ENCODE measurements at regions not wholly inside any gene's neighbourhood (a gene's known extent, or its start where the extent isn't known, plus 50 kb on each side); places are given as distances from the start of the nearest gene placed in this dataset.

DNA sequence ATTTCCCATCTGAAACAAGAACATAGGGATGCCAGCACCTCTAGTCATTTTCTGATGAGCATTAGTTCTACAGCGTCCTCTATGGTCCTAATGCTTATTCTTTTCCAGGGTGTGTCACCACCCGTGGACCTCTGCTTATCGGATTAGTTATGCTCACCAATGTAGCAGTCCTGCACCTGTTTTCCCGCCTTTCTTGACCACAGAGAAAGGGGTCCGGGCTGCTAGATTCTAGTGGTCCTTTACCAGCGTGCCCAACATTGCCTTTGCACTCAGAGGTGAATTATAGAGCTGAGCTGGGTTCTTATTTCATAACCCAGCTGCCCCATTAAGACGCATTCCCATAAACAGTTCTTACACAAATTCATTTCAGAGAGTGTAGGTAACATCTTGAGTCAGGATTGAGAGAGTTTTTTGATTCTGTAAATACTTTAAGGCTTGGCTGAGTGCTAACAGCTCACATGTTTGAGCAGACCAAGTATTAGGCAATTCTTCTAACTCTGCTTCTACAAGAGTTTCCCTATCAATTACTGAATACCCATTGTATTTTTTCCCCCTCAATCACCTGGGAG, 2205.1 kb upstream of the C9orf72 start:
- in situ Hi-C loops (cut with HindIII; ENCODE audit: low sequenced_read_pairs): no loop called here
- no peak for DNase-seq (ENCODE audit: low spot score)

DNA sequence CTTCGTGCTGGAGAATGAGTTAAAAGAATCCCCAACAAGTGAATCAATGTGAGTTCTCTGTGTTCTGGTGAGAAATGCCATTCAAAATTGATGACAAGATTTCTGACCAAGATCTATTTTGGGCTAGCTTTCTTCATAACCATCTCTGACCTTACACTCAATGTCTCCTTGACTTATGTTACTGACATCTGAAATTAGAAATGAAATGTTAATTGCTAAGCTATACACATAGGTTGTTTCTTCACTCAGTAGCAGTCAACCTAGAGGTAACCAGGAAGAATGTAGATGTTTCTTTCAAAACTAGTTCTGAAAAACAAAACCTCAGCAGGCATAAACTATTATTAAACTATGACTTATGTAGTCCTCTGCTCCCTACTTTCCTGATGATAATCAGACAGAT, 2220.7 kb upstream of the C9orf72 start:
- DNase-seq (ENCODE audit: low spot score): no peak
- in situ Hi-C loops (cut with HindIII; ENCODE audit: low sequenced_read_pairs): no loop called here

DNA sequence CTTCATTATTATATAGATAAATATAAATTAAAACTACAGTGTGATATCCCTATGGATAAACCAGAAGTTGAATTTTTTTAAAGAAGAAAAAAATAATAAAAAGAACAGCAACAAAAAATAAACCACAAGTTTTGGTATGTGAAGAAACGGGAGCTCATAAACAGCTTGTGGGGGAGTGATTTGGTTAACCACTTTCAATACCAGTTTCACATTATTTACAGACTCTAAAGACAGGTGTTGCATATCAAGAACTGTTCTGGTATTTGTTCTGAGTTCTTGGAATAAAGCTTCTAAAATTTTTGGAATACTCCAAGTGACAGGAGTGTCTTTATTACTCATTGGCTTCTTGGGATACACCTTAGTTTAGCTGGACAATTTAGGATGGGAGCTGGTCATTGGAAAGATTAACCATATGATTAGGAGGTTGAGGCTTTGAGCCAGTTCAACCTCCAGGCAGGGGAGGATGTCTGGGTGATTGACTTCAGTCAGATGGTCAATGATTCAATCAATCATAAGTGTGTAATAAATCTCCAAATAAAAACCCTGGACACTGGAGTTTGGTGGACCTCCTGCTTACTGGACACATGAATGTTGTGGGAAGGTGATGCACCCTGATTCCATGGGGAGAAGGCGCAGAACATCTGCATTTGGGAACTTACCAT, 2223.1 kb upstream of the C9orf72 start:
- in situ Hi-C loops (cut with HindIII; ENCODE audit: low sequenced_read_pairs): no loop called here
- no peak for DNase-seq (ENCODE audit: low spot score)

DNA sequence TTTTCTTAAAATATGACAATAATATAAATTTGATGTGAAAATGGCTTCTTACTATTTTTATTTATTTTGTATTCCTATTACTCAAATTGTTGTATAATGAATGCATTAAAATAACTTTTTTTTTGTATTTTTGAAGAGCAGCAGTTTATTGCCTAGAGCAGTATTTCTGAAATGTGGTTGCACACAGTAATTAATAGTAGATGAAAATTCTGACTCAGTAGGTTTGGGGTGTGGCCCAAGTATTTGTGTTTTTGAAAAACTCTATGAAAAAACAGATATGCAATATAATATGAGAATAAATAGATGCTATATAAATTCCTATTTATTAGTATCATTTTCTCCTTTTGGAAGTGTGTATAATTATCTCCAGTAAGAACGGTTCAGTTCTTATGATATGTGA, 2225.3 kb upstream of the C9orf72 start:
- no peak for DNase-seq (ENCODE audit: low spot score)
- in situ Hi-C loops (cut with HindIII; ENCODE audit: low sequenced_read_pairs): no loop called here

DNA sequence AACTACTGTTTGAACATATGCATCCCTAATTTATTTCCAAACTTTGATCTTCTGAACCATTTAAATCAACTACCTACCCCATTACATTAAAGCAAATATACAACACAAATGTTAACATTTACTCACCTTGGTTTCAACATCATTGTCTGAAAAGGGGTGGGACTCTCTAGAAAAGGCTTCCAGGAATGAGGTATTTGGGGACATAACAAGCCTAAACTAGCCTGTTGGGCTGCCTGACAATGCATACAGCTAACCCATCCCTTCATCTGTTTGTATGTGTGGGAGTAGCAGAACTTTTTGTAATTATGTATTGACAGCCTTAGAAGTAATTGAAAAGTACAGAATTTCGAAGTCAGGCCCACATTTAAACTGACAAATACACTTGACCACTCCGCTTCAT, 2225.9 kb upstream of the C9orf72 start:
- in situ Hi-C loops (cut with HindIII; ENCODE audit: low sequenced_read_pairs): no loop called here
- no peak for DNase-seq (ENCODE audit: low spot score)

DNA sequence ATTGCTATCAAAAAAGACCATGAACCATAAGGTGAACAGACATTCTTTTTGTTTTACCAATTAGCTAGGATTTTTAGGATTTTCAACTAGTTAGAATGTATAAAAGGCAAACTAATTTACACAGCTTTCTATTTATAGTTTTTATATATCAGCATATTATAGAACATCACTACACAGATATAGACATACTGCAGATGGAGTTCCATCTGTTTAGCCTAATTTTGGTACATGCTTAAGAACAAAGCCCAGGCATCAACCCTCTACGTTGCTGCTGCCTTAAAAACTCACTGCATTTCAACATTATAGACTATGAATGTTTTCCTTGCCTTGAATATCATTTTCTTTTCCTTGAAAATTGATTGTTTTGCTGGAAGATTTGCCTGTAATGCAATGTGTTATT, 2227.5 kb upstream of the C9orf72 start:
- DNase-seq (ENCODE audit: low spot score): no peak
- in situ Hi-C loops (cut with HindIII; ENCODE audit: low sequenced_read_pairs): no loop called here

DNA sequence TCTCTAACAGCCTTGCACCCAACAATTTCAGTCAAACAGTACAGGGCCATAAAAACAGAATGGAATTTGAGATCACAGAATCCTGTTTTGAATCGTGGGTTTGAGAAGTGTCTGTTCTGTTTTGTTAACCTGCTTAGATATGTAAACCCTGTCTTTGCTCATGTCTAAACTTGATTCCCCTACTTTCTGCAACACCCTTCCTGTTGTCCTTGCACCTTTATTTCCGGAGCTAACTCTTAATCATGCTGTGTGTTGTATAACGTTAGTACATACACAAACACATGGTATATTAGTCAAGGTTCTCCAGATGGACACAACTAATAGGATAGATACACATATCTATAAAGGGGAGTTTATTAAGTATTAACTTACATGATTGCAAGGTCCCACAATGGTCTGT, 2229.2 kb upstream of the C9orf72 start:
- in situ Hi-C loops (cut with HindIII; ENCODE audit: low sequenced_read_pairs): no loop called here
- no peak for DNase-seq (ENCODE audit: low spot score)

DNA sequence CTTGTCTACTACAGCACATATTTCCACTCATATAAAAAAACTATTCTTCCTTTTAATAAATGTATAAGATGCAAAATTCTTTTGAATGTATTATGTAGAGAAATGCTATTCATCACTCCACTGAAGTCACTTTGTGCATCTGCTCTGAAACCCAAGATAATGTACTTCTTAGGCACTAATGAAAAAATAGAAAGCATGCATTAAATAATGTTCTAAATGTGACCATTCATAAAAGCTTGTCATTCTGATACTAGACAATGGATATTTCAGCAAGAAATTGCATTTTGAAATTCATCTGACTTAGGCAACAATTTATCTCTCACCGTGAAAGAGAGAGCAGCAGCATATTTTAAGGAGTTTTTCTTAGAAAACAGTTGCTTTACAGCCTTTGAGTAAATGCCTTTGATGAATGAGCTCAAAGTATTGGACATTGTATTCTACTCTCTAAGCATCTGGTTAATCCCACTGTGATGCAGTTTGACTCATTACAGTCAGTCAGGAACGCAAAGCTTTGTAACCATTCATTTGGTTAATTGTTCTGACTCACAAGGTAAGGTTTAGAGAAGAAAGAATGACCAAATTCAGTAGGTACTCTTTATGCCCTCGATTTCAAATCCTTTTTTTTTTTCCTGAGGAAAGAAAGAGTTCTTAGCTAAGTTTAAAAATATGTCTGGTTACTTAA, 2233.8 kb upstream of the C9orf72 start:
- no peak for DNase-seq (ENCODE audit: low spot score)
- in situ Hi-C loops (cut with HindIII; ENCODE audit: low sequenced_read_pairs): no loop called here

DNA sequence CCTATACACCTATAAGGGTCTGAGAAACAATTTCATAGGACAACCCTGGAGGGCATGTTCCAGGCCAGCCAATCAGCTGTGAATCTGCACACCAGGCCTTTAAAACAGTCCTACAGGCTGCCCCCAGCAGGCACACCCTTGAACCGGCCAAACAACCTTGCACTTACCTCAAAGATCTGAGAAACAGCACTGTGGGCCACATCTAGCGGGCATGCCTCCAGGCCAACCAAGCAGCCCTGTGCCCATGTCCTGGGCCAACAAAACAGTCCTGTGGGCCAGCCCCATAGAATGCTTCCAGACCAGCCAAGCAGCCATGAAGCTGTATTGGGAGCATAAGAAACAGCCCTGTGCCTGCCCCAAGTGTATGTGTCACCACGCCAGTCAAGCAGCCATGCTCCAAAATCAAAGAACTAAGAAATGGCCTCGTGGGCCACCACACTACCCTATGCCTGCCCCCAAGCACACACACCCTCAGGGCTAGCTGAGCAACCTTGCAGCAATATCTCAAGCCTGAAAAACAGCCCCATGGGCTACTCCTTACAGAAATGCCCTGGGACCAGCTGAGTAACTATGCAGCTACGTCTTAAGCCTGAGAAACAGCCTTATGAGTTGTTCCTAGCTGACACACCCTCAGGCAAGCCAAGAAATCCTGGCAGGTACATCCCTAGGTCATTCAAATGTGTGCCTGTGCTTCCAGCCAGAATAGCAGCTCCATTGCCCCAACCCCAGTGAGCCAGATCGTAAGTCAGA, 2243.8 kb upstream of the C9orf72 start:
- DNase-seq (ENCODE audit: low spot score): no peak
- in situ Hi-C loops (cut with HindIII; ENCODE audit: low sequenced_read_pairs): no loop called here

DNA sequence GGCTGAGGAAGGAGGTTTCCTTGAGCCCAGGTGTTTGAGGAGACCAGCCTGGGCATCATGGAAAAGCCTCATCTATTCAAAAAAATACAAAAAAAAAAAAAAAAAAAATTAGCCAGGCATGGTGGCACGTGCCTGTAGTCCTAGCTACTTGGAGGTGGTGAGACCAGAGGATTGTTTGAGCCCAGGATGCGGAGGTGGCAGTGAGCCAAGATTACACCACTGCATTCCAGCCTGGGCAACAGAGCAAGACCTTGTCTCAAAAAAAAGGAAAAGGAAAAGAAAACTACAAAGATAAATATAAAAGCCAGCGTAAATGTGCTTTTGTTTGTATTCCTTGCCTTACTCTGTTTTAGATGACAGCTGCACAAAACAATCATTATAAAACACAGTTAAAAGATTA, 2249.2 kb upstream of the C9orf72 start:
- in situ Hi-C loops (cut with HindIII; ENCODE audit: low sequenced_read_pairs): no loop called here
- no peak for DNase-seq (ENCODE audit: low spot score)

DNA sequence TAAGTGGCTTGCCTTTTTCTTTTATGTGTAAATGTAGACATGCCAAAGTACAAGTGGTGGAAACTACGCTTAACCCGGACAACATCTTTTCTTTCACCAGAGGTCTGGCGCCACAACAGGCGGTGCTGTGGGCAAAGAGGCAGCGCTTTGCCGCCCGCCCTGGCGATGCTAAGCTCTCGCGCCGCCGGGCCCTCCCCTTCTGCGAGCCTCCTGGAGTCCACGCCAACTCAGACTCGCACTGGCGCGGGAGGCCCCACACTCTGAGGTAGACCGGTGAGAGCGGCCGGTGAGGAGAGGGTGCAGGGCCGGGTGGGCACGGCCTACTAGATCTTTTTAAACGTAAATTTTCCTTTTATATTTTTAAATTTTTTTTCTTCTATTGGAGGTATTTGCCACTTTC, 2253.1 kb upstream of the C9orf72 start:
- no peak for DNase-seq (ENCODE audit: low spot score)
- in situ Hi-C loops (cut with HindIII; ENCODE audit: low sequenced_read_pairs): no loop called here

DNA sequence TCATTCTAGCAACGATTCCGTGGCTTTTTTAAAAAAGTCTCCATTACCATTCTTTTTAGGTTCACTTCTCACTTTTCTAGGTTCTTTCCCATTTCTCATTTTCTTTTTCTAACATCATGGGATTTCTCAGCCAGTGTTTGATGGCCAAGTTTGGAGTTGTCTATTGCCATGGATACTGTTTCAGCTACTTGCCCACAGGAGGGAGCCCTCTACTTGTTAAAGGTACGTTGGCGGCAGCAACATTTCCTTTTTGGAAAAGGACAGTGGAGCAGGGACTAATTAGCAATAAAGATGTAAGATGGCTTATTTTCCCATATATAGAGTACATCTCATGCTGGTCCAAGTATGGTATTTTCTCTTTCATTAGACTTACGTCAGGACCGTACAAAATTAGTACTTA, 2257.5 kb upstream of the C9orf72 start:
- peak; percentile 2 for DNase-seq (ENCODE audit: low spot score)
- in situ Hi-C loops (cut with HindIII; ENCODE audit: low sequenced_read_pairs): no loop called here

DNA sequence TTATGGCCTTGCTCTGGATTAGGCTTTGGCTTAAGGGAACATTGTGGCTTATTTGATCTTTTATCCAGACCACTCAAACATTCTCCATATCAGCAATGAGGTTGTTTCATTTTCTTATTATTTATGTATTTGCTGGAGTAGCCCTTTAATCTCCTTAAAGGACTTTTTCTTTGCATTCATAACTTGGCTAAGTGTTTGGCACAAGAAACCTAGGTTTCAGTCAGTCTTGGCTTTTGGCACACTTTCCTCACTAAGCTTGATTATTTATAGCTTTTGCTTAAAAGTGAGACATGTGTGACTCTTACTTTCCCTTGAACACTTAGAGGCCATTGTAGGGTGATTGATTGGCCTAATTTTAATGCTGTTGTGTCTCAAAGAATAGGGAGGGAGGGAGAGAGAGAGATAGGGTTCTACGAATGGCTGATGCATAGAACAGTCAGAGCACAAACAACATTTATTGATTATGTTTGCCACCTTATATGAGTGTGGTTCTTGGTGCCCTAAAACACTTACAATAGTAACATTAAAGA, 2265.3 kb upstream of the C9orf72 start:
- in situ Hi-C loops (cut with HindIII; ENCODE audit: low sequenced_read_pairs): no loop called here
- DNase-seq (ENCODE audit: low spot score): no peak

DNA sequence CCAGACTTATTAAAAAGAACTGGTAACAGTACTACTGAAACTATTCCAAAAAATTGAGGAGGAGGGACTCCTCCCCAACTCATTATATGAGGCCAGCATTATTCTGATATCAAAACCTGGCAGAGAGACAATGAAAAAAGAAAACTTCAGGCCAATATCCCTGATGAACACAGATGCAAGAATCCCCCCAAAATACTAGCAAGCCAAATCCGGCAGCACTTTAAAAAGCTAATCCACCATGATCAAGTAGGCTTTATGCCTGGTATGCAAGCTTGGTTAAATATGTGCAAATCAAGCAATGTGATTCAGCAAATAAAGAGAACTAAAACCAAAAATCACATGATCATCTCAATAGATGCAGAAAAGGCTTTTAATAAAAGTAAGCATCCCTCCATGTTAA, 2271.0 kb upstream of the C9orf72 start:
- no peak for DNase-seq (ENCODE audit: low spot score)
- in situ Hi-C loops (cut with HindIII; ENCODE audit: low sequenced_read_pairs): no loop called here

DNA sequence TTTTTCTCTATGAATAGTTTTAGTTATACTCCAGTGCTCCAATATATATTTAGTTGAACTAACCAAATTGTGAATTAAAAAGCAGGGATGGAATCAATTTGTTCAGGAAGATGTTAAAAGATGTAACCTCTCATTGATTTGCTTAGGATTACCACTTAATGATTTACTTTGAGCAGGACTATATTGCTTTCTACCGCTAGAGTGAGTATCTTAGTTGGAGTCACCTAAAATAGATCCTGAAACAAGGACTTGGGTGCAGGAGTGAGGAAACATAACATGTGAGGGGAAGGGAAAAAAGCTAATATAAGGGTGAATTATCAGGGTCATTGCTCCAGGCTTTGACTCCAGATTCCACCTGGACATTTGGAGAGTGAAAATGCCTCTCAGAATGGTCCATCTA, 2277.4 kb upstream of the C9orf72 start:
- in situ Hi-C loops (cut with HindIII; ENCODE audit: low sequenced_read_pairs): no loop called here
- DNase-seq (ENCODE audit: low spot score): no peak

DNA sequence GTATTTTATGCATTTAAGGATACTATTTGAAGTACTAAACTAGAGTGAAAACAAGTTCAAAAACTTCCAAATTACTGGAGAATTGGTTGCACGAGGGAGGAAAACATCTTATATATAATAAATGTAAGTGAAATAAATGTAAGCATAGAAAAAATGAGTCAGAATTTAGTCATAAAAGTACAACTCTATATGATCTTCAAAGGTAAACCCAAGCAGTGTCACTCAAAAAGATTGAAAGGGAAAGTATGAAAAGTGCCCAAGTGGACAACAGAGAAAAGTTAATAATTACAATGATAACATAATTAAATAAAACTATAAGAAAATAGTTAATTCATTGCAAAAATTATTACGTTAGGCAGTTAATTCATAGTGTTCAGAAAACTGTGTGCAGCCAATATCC, 2288.5 kb upstream of the C9orf72 start:
- in situ Hi-C loops (cut with HindIII; ENCODE audit: low sequenced_read_pairs): no loop called here
- no peak for DNase-seq (ENCODE audit: low spot score)

DNA sequence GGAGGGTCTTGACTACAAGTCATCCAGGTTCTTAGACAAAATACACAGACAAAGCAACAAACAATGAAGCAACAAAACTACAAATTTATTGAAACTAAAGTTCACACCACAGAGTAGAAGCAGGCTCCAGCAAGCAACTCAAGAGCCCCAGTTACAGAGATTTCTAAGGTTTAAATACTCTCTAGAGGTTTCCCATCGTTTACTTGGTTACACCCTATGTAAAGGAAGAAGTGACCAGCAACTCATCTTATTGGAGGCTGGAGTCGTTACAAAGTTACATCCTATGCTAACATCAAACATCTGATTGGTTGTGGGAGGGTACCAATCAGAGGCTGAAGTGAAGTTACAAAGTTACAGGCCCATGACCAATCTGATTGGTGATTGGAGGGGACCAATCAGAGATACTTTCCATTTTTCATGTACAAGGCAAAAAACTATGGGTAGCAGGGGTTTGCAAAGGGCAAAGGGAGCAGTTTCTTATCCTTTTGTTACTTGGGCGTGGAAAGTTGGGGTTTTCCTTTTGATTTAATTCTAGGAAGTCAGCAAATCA, 2292.6 kb upstream of the C9orf72 start:
- in situ Hi-C loops (cut with HindIII; ENCODE audit: low sequenced_read_pairs): no loop called here
- no peak for DNase-seq (ENCODE audit: low spot score)

DNA sequence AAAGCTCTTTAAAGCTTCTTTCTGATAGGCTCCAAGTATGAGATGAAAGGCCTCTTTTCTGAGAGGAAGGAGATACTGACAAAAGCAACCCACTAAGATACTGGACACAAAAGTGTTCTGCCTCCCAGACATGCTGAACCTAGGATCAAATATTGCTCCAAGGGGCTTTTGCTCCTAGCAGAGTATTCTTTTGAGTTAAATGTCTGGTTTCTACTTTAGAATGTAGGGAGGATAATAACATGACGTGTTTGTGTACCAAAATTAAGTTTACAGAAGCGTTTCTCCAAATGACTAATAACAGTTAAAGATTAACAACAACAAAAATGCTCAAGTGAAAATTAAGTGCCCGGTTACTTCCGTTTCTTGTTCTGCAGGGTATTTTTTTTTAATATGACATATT, 2293.3 kb upstream of the C9orf72 start:
- in situ Hi-C loops (cut with HindIII; ENCODE audit: low sequenced_read_pairs): no loop called here
- no peak for DNase-seq (ENCODE audit: low spot score)

DNA sequence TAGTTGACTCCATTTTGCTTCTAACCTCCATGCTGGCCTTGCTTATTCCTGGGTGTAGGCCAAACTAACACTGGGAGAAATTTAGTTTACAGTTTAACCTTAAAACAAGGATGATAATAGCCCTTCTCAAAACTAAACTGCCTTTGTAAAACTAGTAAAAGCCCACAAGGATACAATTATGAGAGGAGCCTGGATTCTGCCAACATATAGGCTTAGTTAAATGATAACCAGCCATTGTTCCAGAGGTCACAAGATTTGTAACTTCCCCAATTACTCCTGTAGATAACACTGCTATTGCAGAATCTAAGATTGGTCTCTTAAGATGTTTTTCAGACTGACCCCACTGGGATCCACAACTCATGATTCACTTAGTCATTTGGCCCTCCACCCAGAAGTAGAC, 2300.3 kb upstream of the C9orf72 start:
- no peak for DNase-seq (ENCODE audit: low spot score)
- in situ Hi-C loops (cut with HindIII; ENCODE audit: low sequenced_read_pairs): no loop called here

DNA sequence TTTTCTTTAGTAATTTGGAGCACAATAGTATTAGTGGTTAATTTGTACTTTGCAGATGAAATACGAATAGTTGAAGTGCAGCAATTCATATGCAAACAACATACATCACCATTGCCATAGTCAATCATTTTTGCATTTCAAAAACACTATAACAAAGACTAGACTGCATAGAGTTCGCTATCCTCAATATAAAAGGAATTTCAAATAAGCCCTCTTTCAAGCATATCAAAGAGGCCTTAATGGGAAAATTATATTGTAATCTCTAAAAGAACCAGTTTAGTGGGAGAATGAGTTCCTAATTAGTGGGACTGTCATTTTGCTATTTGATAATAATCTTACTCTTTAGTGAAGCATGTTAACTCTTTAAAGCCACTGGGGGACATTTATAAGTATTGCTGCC, 2302.3 kb upstream of the C9orf72 start:
- in situ Hi-C loops (cut with HindIII; ENCODE audit: low sequenced_read_pairs): no loop called here
- DNase-seq (ENCODE audit: low spot score): no peak

Data from G401 (cell line).